SK-N-SH treated with all-trans-retinoic acid at 6 μM for 48 hours (cell line): ENCODE measurements at regions not wholly inside any gene's neighbourhood (a gene's known extent, or its start where the extent isn't known, plus 50 kb on each side); places are given as distances from the start of the nearest gene placed in this dataset.

ENCODE experiments used
- ARNTL ChIP-seq: fragments of 450-650 bp; formaldehyde crosslinking; IDR thresholded peaks from 2 replicates; pipeline ENCODE4 v1.5.0; 2020; ENCODE audit warnings: low read depth, mild to moderate bottlenecking, moderate library complexity, borderline replicate concordance
- ISL1 ChIP-seq: fragments of 250-450 bp; sonication (Bioruptor Pico); IDR thresholded peaks from 2 replicates; pipeline ENCODE4 v2.1.2; 2022; ENCODE audit warnings: mild to moderate bottlenecking, moderate library complexity
- TOX ChIP-seq: fragments of 250-450 bp; sonication (Bioruptor Pico); IDR thresholded peaks from 2 replicates; pipeline ENCODE4 v1.8.0; 2021; ENCODE audit warnings: mild to moderate bottlenecking, moderate library complexity, borderline replicate concordance
- ZNF8 ChIP-seq: fragments of 450-650 bp; formaldehyde crosslinking; IDR thresholded peaks from 2 replicates; pipeline ENCODE4 v1.5.0; 2020; ENCODE audit warnings: mild to moderate bottlenecking, moderate library complexity
- TF ChIP-seq, protein P1 (sequence below): fragments of 250-450 bp; sonication (Bioruptor Pico); IDR thresholded peaks from 2 replicates; pipeline ENCODE4 v1.8.0; 2020; ENCODE audit warnings: mild to moderate bottlenecking, moderate library complexity, borderline replicate concordance

DNA sequence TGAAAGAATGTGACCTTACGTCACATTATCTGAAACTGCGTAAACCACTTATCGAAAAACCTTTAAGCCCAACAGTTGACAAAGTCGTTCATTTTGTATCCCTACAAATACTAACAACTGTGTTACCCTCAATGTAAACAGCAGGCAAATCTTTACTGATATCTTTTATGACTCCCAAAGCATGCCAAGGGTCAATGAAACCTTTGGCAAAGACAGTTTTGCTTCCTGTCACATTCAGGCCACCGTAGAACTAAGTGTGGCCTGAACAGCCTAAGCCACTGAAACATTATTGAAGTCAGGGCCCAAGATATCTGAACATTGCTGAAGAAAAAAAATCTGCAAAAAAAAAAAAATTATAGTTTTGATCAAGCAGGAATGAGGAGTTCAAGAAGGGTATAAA is 77.3 kb downstream of the FAM124B start:
- TF ChIP-seq ISL1 (CRISPR knock-in tag) (no peak), ARNTL (CRISPR knock-in tag) (no peak), ZNF8 (CRISPR knock-in tag) (no peak), TOX (CRISPR knock-in tag) (no peak)
- TF ChIP-seq, protein P1, sequence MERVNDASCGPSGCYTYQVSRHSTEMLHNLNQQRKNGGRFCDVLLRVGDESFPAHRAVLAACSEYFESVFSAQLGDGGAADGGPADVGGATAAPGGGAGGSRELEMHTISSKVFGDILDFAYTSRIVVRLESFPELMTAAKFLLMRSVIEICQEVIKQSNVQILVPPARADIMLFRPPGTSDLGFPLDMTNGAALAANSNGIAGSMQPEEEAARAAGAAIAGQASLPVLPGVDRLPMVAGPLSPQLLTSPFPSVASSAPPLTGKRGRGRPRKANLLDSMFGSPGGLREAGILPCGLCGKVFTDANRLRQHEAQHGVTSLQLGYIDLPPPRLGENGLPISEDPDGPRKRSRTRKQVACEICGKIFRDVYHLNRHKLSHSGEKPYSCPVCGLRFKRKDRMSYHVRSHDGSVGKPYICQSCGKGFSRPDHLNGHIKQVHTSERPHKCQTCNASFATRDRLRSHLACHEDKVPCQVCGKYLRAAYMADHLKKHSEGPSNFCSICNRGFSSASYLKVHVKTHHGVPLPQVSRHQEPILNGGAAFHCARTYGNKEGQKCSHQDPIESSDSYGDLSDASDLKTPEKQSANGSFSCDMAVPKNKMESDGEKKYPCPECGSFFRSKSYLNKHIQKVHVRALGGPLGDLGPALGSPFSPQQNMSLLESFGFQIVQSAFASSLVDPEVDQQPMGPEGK (CRISPR knock-in tag): no peak
